ENCODE measurements at regions not wholly inside any gene's neighbourhood (a gene's known extent, or its start where the extent isn't known, plus 50 kb on each side); places are given as distances from the start of the nearest gene placed in this dataset.

GRCh38 chr7:16026253-16027020 lies 340.0 kb upstream of the MEOX2 start:
- H3K4me3 ChIP-seq (ENCODE audit: low read depth, low read length): no peak overlapping the region

GRCh38 chr7:16025696-16026095 lies 339.2 kb upstream of the MEOX2 start:
- H3K4me3 ChIP-seq (ENCODE audit: low read depth, low read length): no peak overlapping the region

- no peak overlapping the region for H3K4me3 ChIP-seq (ENCODE audit: low read depth, low read length)
Observed at GRCh38 chr7:16023503-16023902, 337.0 kb upstream of the MEOX2 start.

- no peak overlapping the region for H3K4me3 ChIP-seq (ENCODE audit: low read depth, low read length)
Observed at GRCh38 chr7:16023046-16023445, 336.6 kb upstream of the MEOX2 start.

- H3K4me3 ChIP-seq (ENCODE audit: low read depth, low read length): no peak overlapping the region
Observed at GRCh38 chr7:16021851-16022250, 335.4 kb upstream of the MEOX2 start.

- no peak overlapping the region for H3K4me3 ChIP-seq (ENCODE audit: low read depth, low read length)
Observed at GRCh38 chr7:16015981-16016380, 329.5 kb upstream of the MEOX2 start.

- no peak overlapping the region for H3K4me3 ChIP-seq (ENCODE audit: low read depth, low read length)
Observed at GRCh38 chr7:16014031-16014430, 327.5 kb upstream of the MEOX2 start.

- H3K4me3 ChIP-seq (ENCODE audit: low read depth, low read length): no peak overlapping the region
Observed at GRCh38 chr7:16007911-16008310, 321.4 kb upstream of the MEOX2 start.

GRCh38 chr7:16004702-16005101 lies 318.2 kb upstream of the MEOX2 start:
- no peak overlapping the region for H3K4me3 ChIP-seq (ENCODE audit: low read depth, low read length)

GRCh38 chr7:16001477-16001876 lies 315.0 kb upstream of the MEOX2 start:
- no peak overlapping the region for H3K4me3 ChIP-seq (ENCODE audit: low read depth, low read length)

GRCh38 chr7:15998617-15999016 lies 312.1 kb upstream of the MEOX2 start:
- H3K4me3 ChIP-seq (ENCODE audit: low read depth, low read length): no peak overlapping the region

- no peak overlapping the region for H3K4me3 ChIP-seq (ENCODE audit: low read depth, low read length)
Observed at GRCh38 chr7:15995027-15995426, 308.5 kb upstream of the MEOX2 start.

GRCh38 chr7:15989194-15989593 lies 302.7 kb upstream of the MEOX2 start:
- H3K4me3 ChIP-seq (ENCODE audit: low read depth, low read length): no peak overlapping the region

GRCh38 chr7:15985587-15986384 lies 299.3 kb upstream of the MEOX2 start:
- H3K4me3 ChIP-seq (ENCODE audit: low read depth, low read length): no peak overlapping the region

GRCh38 chr7:15977663-15978062 lies 291.2 kb upstream of the MEOX2 start:
- H3K4me3 ChIP-seq (ENCODE audit: low read depth, low read length): no peak overlapping the region

- H3K4me3 ChIP-seq (ENCODE audit: low read depth, low read length): no peak overlapping the region
Observed at GRCh38 chr7:15972862-15973275, 286.4 kb upstream of the MEOX2 start.

- no peak overlapping the region for H3K4me3 ChIP-seq (ENCODE audit: low read depth, low read length)
Observed at GRCh38 chr7:15967551-15967950, 281.1 kb upstream of the MEOX2 start.

GRCh38 chr7:15967121-15967520 lies 280.6 kb upstream of the MEOX2 start:
- no peak overlapping the region for H3K4me3 ChIP-seq (ENCODE audit: low read depth, low read length)

- no peak overlapping the region for H3K4me3 ChIP-seq (ENCODE audit: low read depth, low read length)
Observed at GRCh38 chr7:15963206-15963605, 276.7 kb upstream of the MEOX2 start.

GRCh38 chr7:15954671-15955354 lies 268.3 kb upstream of the MEOX2 start:
- H3K4me3 ChIP-seq (ENCODE audit: low read depth, low read length): no peak overlapping the region

GRCh38 chr7:15950299-15950698 lies 263.8 kb upstream of the MEOX2 start:
- no peak overlapping the region for H3K4me3 ChIP-seq (ENCODE audit: low read depth, low read length)

- H3K4me3 ChIP-seq (ENCODE audit: low read depth, low read length): no peak overlapping the region
Observed at GRCh38 chr7:15947754-15948153, 261.3 kb upstream of the MEOX2 start.
